Neural cell (in vitro differentiated cells): ENCODE measurements at regions not wholly inside any gene's neighbourhood (a gene's known extent, or its start where the extent isn't known, plus 50 kb on each side); places are given as distances from the start of the nearest gene placed in this dataset.

Experiments used
- small RNA-seq, 3 experiments: library from RNA; depleted of rRNA; stranded (forward); fragments of <200 nt; gene quantifications; one replicate each; pipeline ENCODE3, GENCODE V24; 2012

Small RNAs in the stretch of these regions (small RNA-seq; reads per million reads assigned to genes)
- gene RNU6-535P: 0 reads per million in 3 experiments
